ENCODE measurements at regions not wholly inside any gene's neighbourhood (a gene's known extent, or its start where the extent isn't known, plus 50 kb on each side); places are given as distances from the start of the nearest gene placed in this dataset.

GRCh38 chrX:107323786-107324492 is 117.5 kb downstream of the DNAAF6 start:
- Histone ChIP-seq H3K79me2 (ENCODE audit: low read length) (no peaks in the 10 kb centered on the region), H3K9me3 (replicated peaks; ENCODE audit: insufficient read depth, low read length) (no peaks in the 10 kb centered on the region), H3K27me3 (replicated peaks; ENCODE audit: insufficient read depth, low read length) (no peaks in the 10 kb centered on the region), H3K4me2 (ENCODE audit: low read depth, low read length) (no peak overlapping the region), H3K4me1 (ENCODE audit: low read length) (no peaks in the 10 kb centered on the region), H3K9ac (ENCODE audit: low read length) (no peak overlapping the region), H4K20me1 (ENCODE audit: insufficient read depth, low read length) (no peaks in the 10 kb centered on the region), H2AFZ (ENCODE audit: low read length) (no peak overlapping the region), H3F3A (ENCODE audit: insufficient read depth, low read length) (no peaks in the 10 kb centered on the region), H3K27ac (ENCODE audit: low read length) (no peak overlapping the region), H3K4me3 (ENCODE audit: low read length) (no peak overlapping the region), H3K36me3 (replicated peaks; ENCODE audit: insufficient read depth, low read length) (no peaks in the 10 kb centered on the region), H3K9me2 (replicated peaks; ENCODE audit: insufficient read depth, low read length) (no peaks in the 10 kb centered on the region)
- TF ChIP-seq EZH2phosphoT487 (IDR thresholded peaks at IDR 0.05; ENCODE audit: low read length), result no peak
- TF ChIP-seq, protein P1, sequence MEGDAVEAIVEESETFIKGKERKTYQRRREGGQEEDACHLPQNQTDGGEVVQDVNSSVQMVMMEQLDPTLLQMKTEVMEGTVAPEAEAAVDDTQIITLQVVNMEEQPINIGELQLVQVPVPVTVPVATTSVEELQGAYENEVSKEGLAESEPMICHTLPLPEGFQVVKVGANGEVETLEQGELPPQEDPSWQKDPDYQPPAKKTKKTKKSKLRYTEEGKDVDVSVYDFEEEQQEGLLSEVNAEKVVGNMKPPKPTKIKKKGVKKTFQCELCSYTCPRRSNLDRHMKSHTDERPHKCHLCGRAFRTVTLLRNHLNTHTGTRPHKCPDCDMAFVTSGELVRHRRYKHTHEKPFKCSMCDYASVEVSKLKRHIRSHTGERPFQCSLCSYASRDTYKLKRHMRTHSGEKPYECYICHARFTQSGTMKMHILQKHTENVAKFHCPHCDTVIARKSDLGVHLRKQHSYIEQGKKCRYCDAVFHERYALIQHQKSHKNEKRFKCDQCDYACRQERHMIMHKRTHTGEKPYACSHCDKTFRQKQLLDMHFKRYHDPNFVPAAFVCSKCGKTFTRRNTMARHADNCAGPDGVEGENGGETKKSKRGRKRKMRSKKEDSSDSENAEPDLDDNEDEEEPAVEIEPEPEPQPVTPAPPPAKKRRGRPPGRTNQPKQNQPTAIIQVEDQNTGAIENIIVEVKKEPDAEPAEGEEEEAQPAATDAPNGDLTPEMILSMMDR (IDR thresholded peaks at IDR 0.05; ENCODE audit: low read length), result no peak
- TF ChIP-seq EZH2 (optimal IDR thresholded peaks at IDR 0.05; ENCODE audit: low read depth, low read length), result no peak
- no peak for DNase-seq

DNA sequence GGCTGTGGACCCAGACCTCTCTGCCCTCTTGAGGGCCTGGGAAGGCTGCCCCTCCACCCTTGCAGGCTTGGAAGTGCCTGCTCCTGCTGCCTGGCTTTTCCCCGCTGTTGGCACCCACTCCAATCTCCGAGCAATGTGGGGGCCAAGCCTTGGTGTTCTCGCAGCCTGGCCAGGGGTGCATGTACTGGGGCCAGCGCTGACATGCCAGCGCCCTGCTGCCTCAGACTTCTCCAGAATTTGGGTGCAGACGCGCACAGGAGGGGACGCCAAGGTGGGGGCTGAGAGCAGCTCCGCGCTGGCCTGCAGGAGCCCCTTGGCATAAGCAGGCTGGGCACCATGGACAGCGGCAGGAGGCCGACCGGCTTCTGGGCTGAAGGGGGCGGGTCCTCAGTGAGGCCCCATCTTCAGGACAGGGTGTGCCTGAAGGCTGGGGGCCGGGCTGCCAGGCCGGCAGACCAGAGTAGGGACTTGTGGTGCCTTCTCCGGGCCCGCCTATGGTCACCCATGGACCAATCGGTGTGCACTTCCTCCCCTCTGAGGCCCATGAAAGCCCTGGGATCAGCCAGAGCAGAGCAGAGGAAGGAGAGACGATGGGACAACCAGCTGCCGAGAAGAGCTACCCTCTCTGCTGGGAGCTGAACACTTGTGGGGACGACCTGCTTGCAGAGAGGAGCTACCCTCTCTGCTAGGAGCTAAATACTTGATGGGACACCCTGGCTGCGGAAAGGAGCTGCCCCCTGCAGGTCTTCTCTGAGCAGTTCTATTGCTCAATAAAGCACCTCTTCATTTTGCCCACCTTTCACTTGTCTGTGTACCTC is 118.3 kb downstream of the DNAAF6 start:
- Histone ChIP-seq H3K4me2 (ENCODE audit: low read depth, low read length) (no peak overlapping the region), H3F3A (ENCODE audit: insufficient read depth, low read length) (no peaks in the 10 kb centered on the region), H3K36me3 (replicated peaks; ENCODE audit: insufficient read depth, low read length) (no peaks in the 10 kb centered on the region), H3K9me3 (replicated peaks; ENCODE audit: insufficient read depth, low read length) (no peaks in the 10 kb centered on the region), H2AFZ (ENCODE audit: low read length) (no peak overlapping the region), H3K9ac (ENCODE audit: low read length) (no peak overlapping the region), H3K27ac (ENCODE audit: low read length) (no peak overlapping the region), H3K9me2 (replicated peaks; ENCODE audit: insufficient read depth, low read length) (no peaks in the 10 kb centered on the region), H4K20me1 (ENCODE audit: insufficient read depth, low read length) (no peaks in the 10 kb centered on the region), H3K79me2 (ENCODE audit: low read length) (no peaks in the 10 kb centered on the region), H3K27me3 (replicated peaks; ENCODE audit: insufficient read depth, low read length) (no peaks in the 10 kb centered on the region), H3K4me1 (ENCODE audit: low read length) (no peaks in the 10 kb centered on the region), H3K4me3 (ENCODE audit: low read length) (no peak overlapping the region)
- no peak for TF ChIP-seq EZH2phosphoT487 (IDR thresholded peaks at IDR 0.05; ENCODE audit: low read length)
- TF ChIP-seq EZH2 (optimal IDR thresholded peaks at IDR 0.05; ENCODE audit: low read depth, low read length), result no peak
- TF ChIP-seq, protein P1 (IDR thresholded peaks at IDR 0.05; ENCODE audit: low read length), result no peak; the same call in 1 of the 2 replicates
- peak; percentile 25 for DNase-seq

DNA sequence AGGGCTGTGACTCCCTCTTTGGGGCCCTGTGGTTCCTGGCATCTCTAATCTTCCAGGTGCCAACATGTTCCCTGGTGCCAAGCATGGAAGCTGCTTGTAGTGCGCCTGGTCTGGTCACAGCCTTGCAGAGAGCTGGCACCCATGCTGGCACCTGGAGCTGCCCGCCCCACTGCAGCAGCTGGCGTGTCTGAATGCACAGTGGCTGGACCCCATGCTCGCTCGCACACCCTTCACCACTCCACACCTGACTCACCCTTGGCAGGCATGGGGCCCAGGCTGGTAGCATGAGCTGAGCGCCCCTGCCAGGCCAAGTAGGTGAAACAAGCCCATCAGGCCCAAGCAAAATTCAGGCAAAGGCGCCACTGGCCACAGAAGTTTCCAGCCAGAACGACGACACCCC is 119.1 kb downstream of the DNAAF6 start:
- Histone ChIP-seq H3K36me3 (replicated peaks; ENCODE audit: insufficient read depth, low read length) (no peaks in the 10 kb centered on the region), H3K4me1 (ENCODE audit: low read length) (no peaks in the 10 kb centered on the region), H3K27me3 (replicated peaks; ENCODE audit: insufficient read depth, low read length) (no peaks in the 10 kb centered on the region), H4K20me1 (ENCODE audit: insufficient read depth, low read length) (no peaks in the 10 kb centered on the region), H3K9me2 (replicated peaks; ENCODE audit: insufficient read depth, low read length) (no peaks in the 10 kb centered on the region), H3K9ac (ENCODE audit: low read length) (no peak overlapping the region), H3F3A (ENCODE audit: insufficient read depth, low read length) (no peaks in the 10 kb centered on the region), H2AFZ (ENCODE audit: low read length) (no peak overlapping the region), H3K4me2 (ENCODE audit: low read depth, low read length) (no peak overlapping the region), H3K4me3 (ENCODE audit: low read length) (no peak overlapping the region), H3K27ac (ENCODE audit: low read length) (no peak overlapping the region), H3K9me3 (replicated peaks; ENCODE audit: insufficient read depth, low read length) (no peaks in the 10 kb centered on the region), H3K79me2 (ENCODE audit: low read length) (no peaks in the 10 kb centered on the region)
- DNase-seq, result no peak
- TF ChIP-seq EZH2phosphoT487 (IDR thresholded peaks at IDR 0.05; ENCODE audit: low read length) (no peak), EZH2 (optimal IDR thresholded peaks at IDR 0.05; ENCODE audit: low read depth, low read length) (no peak)
- TF ChIP-seq, protein P1 (IDR thresholded peaks at IDR 0.05; ENCODE audit: low read length), result no peak
